ENCODE measurements at regions not wholly inside any gene's neighbourhood (a gene's known extent, or its start where the extent isn't known, plus 50 kb on each side); places are given as distances from the start of the nearest gene placed in this dataset.

- Histone ChIP-seq H3K36me3 (ENCODE audit: control insufficient read depth, insufficient read depth, low read length) (no peaks in the 10 kb centered on the region), H3K9me3 (ENCODE audit: control insufficient read depth, insufficient read depth, low read length) (no peaks in the 10 kb centered on the region), H3K4me3 (ENCODE audit: low read length) (no peak overlapping the region), H3K27me3 (ENCODE audit: control insufficient read depth, insufficient read depth, low read length) (no peaks in the 10 kb centered on the region), H3K27ac (ENCODE audit: low read length) (no peak overlapping the region), H3K4me1 (ENCODE audit: control insufficient read depth, insufficient read depth, low read length) (no peaks in the 10 kb centered on the region)
- Mint-ChIP-seq H3K27ac (no peak overlapping the region), H3K4me3 (no peak overlapping the region), H3K36me3 (no peaks in the 10 kb centered on the region), H3K4me1 (no peaks in the 10 kb centered on the region), H3K9me3 (no peaks in the 10 kb centered on the region), H3K27me3 (ENCODE audit: low read depth in 2 of 2) (peaks cover 0 to 3% of the 10 kb centered on the region in 2 donors)
- WGBS (ENCODE audit: insufficient coverage) = 82% methylated on average over 3 of the region's 3 CpGs
- no peak for TF ChIP-seq CTCF (IDR thresholded peaks at IDR 0.05)
- no peak for DNase-seq
- intact Hi-C loops (cut with micrococcal nuclease) = no loop called here
- ATAC-seq = no peak
These were observed 60.2 kb upstream of the LOXL4 start for GRCh38 chr10:98328163-98328562.

- DNase-seq (no peak), ATAC-seq (no peak)
- no peak for TF ChIP-seq CTCF (IDR thresholded peaks at IDR 0.05)
- Mint-ChIP-seq H3K9me3 (no peaks in the 10 kb centered on the region), H3K27me3 (ENCODE audit: low read depth in 2 of 2) (peaks cover 0 to 3% of the 10 kb centered on the region in 2 donors), H3K4me3 (no peak overlapping the region), H3K36me3 (no peaks in the 10 kb centered on the region), H3K4me1 (no peaks in the 10 kb centered on the region), H3K27ac (no peak overlapping the region)
- H3K9me3 ChIP-seq (ENCODE audit: control insufficient read depth, insufficient read depth, low read length) = no peaks in the 10 kb centered on the region
- intact Hi-C loops (cut with micrococcal nuclease) = no loop called here
- no peaks in the 10 kb centered on the region for H3K4me1 ChIP-seq (ENCODE audit: control insufficient read depth, insufficient read depth, low read length)
- no peak overlapping the region for H3K27ac ChIP-seq (ENCODE audit: low read length)
- WGBS (ENCODE audit: insufficient coverage) = 64% methylated on average over 15 of the region's 15 CpGs
- no peaks in the 10 kb centered on the region for H3K36me3 ChIP-seq (ENCODE audit: control insufficient read depth, insufficient read depth, low read length)
- no peaks in the 10 kb centered on the region for H3K27me3 ChIP-seq (ENCODE audit: control insufficient read depth, insufficient read depth, low read length)
- no peak overlapping the region for H3K4me3 ChIP-seq (ENCODE audit: low read length)
These were observed 58.6 kb upstream of the LOXL4 start for GRCh38 chr10:98326621-98327027.

GRCh38 chr10:98323221-98324164, 55.5 kb upstream of the LOXL4 start:
- H3K4me3 Mint-ChIP-seq = no peak overlapping the region
- TF ChIP-seq CTCF (IDR thresholded peaks at IDR 0.05) = no peak
- Histone ChIP-seq H3K27ac (ENCODE audit: low read length) (no peak overlapping the region), H3K4me1 (ENCODE audit: control insufficient read depth, insufficient read depth, low read length) (no peaks in the 10 kb centered on the region), H3K27me3 (ENCODE audit: control insufficient read depth, insufficient read depth, low read length) (no peaks in the 10 kb centered on the region), H3K9me3 (ENCODE audit: control insufficient read depth, insufficient read depth, low read length) (no peaks in the 10 kb centered on the region), H3K4me3 (ENCODE audit: low read length) (no peak overlapping the region), H3K36me3 (ENCODE audit: control insufficient read depth, insufficient read depth, low read length) (no peaks in the 10 kb centered on the region)
- ATAC-seq = peak in 2 of 3 donors; percentile 46 to 64
- peak in 1 of 2 donors; percentile 9 for DNase-seq
- WGBS (ENCODE audit: insufficient coverage) = 68% methylated on average over 2 of the region's 4 CpGs
- intact Hi-C loops (cut with micrococcal nuclease) = no loop called here
- no peaks in the 10 kb centered on the region for H3K36me3 Mint-ChIP-seq
- H3K4me1 Mint-ChIP-seq = no peaks in the 10 kb centered on the region
- H3K9me3 Mint-ChIP-seq = no peaks in the 10 kb centered on the region
- H3K27me3 Mint-ChIP-seq (ENCODE audit: low read depth in 2 of 2) = peaks cover 0 to 5% of the 10 kb centered on the region in 2 donors
- H3K27ac Mint-ChIP-seq = no peak overlapping the region

Measured in natural killer cell (primary cell).